Ovary (tissue), 7 donors: ENCODE measurements at regions not wholly inside any gene's neighbourhood (a gene's known extent, or its start where the extent isn't known, plus 50 kb on each side); places are given as distances from the start of the nearest gene placed in this dataset.

Experiments used
- DNase-seq, 5 donors: peaks; one replicate each; pipeline ENCODE4 v3.0.0-alpha.2; 2019 to 2020
- H3K27ac ChIP-seq, 2 donors: fragments of 200-600 bp; one replicate each; pipeline versions ENCODE4 v1.5.1 to v1.8.0; 2019 to 2022
- H3K27me3 ChIP-seq: fragments of 200-600 bp; one replicate; pipeline ENCODE4 v1.8.0; 2022
- H3K36me3 ChIP-seq: fragments of 200-600 bp; sonication (generic); one replicate; pipeline ENCODE4 v1.5.1; 2019
- H3K4me1 ChIP-seq: one replicate; pipeline ENCODE4 v1.8.1; 2013; ENCODE audit warnings: mild to moderate bottlenecking, moderate library complexity; ENCODE audit not compliant: insufficient read depth
- H3K4me3 ChIP-seq: fragments of 200-600 bp; sonication (generic); one replicate; pipeline ENCODE4 v1.5.1; 2017
- H3K9me3 ChIP-seq, 2 donors: fragments of 200-600 bp in 1 of 2; sonication (generic) in 1 of 2; one replicate each; pipeline versions ENCODE4 v1.5.1 to v1.8.1; 2013 to 2019; ENCODE audit warnings: mild to moderate bottlenecking in 1 of 2, moderate library complexity in 1 of 2
- EP300 ChIP-seq: sonication (generic); formaldehyde crosslinking; IDR thresholded peaks from one replicate; pipeline ENCODE4 v1.6.1; 2017; ENCODE audit warnings: antibody characterized with exemption
- POLR2A ChIP-seq: fragments of 450-650 bp; IDR thresholded peaks from one replicate; pipeline ENCODE4 v1.6.1; 2017; ENCODE audit warnings: antibody characterized with exemption, mild to moderate bottlenecking, moderate library complexity
- WGBS, 3 donors: extraction: QIAGEN DNeasy Blood & Tissue Kit in 1 of 3; methylation state at CpG; one replicate each; pipeline versions ENCODE4 v1.1.5 to v1.1.7; 2013 to 2017; 5-methylcytosine and 5-hydroxymethylcytosine counted together
- intact Hi-C, 4 donors: fragments of 100-400 bp; cut with DNase I; formaldehyde crosslinking; loops; one replicate each; pipeline versions ENCODE4 v1.11.0 to v1.15.1; 2022 to 2023
- TF ChIP-seq, protein P1 (sequence below), 3 donors: fragments of 450-650 bp in 2 of 3; fragments of 200-600 bp in 1 of 3; IDR thresholded peaks; one replicate each; pipeline versions ENCODE4 v1.5.1 to v1.8.0; 2016 to 2022; ENCODE audit warnings: antibody characterized with exemption in 3 of 3, mild to moderate bottlenecking in 1 of 3
- donor health status: DM: no; HTN: no; CAD: no; lungs with moderate emphysema.
- donor health status: DM: no; HTN: no; CAD: no.
- donor health status: Bipolar disorder and iron deficiency.
- donor health status: DM: no; HTN: no; CAD: no.
- donor health status: DM: yes; HTN: yes; CAD: no.

DNA sequence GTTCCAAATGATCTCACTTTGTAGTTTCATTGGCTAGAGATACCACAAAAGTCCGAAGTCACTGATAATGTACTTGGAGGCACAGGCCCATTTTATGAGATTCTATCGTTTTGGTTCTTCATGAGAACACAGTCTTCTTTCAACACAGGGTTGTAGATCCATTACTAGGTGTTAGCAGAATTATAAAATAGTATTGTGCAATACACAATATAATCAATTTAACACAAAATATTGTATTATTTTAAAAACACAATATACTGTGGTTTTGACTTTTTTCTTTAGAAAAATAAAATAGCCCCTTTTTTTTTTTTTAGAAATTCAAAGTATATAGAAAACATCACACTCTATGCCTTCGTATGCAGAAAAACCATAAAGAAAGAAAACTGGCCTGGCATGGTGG lies 138.6 kb upstream of the TSC22D2 start:
- Histone ChIP-seq H3K9me3 (no peaks in the 10 kb centered on the region), H3K27me3 (no peaks in the 10 kb centered on the region), H3K4me1 (no peaks in the 10 kb centered on the region), H3K36me3 (no peaks in the 10 kb centered on the region), H3K27ac (no peak overlapping the region), H3K4me3 (no peak overlapping the region)
- WGBS, 3 donors = 53 to 64% (median 59%) methylated on average over 3 of the region's 3 CpGs
- TF ChIP-seq, protein P1, sequence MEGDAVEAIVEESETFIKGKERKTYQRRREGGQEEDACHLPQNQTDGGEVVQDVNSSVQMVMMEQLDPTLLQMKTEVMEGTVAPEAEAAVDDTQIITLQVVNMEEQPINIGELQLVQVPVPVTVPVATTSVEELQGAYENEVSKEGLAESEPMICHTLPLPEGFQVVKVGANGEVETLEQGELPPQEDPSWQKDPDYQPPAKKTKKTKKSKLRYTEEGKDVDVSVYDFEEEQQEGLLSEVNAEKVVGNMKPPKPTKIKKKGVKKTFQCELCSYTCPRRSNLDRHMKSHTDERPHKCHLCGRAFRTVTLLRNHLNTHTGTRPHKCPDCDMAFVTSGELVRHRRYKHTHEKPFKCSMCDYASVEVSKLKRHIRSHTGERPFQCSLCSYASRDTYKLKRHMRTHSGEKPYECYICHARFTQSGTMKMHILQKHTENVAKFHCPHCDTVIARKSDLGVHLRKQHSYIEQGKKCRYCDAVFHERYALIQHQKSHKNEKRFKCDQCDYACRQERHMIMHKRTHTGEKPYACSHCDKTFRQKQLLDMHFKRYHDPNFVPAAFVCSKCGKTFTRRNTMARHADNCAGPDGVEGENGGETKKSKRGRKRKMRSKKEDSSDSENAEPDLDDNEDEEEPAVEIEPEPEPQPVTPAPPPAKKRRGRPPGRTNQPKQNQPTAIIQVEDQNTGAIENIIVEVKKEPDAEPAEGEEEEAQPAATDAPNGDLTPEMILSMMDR (IDR thresholded peaks at IDR 0.05) = no peak
- TF ChIP-seq EP300 (no peak), POLR2A (no peak)
- no peak for DNase-seq
- intact Hi-C loops = loop anchor here in 1 of 4 donors (1.0 kb wide), 1 partner anchor 120 kb away; no protein-coding TSS in a partner anchor

- WGBS, 3 donors = 81 to 87% (median 84%) methylated on average over 6 of the region's 6 CpGs
- DNase-seq = no peak
- Histone ChIP-seq H3K36me3 (no peaks in the 10 kb centered on the region), H3K9me3 (no peaks in the 10 kb centered on the region), H3K4me3 (no peak overlapping the region), H3K27me3 (no peaks in the 10 kb centered on the region), H3K27ac (no peak overlapping the region), H3K4me1 (no peaks in the 10 kb centered on the region)
- intact Hi-C loops = loop anchor here in 1 of 4 donors (1.0 kb wide), 1 partner anchor 121 kb away; no protein-coding TSS in a partner anchor
- TF ChIP-seq EP300 = no peak
- TF ChIP-seq POLR2A = no peak
- TF ChIP-seq, protein P1 (IDR thresholded peaks at IDR 0.05) = no peak
Measured at GRCh38 chr3:150268426-150269391, 139.4 kb upstream of the TSC22D2 start.

- intact Hi-C loops = no loop called here
- 76 to 85% (median 82%) methylated on average over 2 of the region's 2 CpGs for WGBS, 3 donors
- no peaks in the 10 kb centered on the region for H3K4me1 ChIP-seq
- TF ChIP-seq POLR2A (no peak), EP300 (no peak)
- TF ChIP-seq, protein P1 (IDR thresholded peaks at IDR 0.05) = no peak
- H3K9me3 ChIP-seq = no peaks in the 10 kb centered on the region
- no peak for DNase-seq
- H3K36me3 ChIP-seq = no peaks in the 10 kb centered on the region
- H3K4me3 ChIP-seq = no peak overlapping the region
- H3K27me3 ChIP-seq = no peaks in the 10 kb centered on the region
- no peak overlapping the region for H3K27ac ChIP-seq
Measured at GRCh38 chr3:150267288-150267687, 140.8 kb upstream of the TSC22D2 start.

GRCh38 chr3:150265305-150265704 lies 142.8 kb upstream of the TSC22D2 start:
- TF ChIP-seq, protein P1 (IDR thresholded peaks at IDR 0.05) = no peak
- no peak for TF ChIP-seq EP300
- TF ChIP-seq POLR2A = no peak
- WGBS, 3 donors = 32 to 34% (median 33%) methylated on average over 2 of the region's 2 CpGs
- Histone ChIP-seq H3K9me3 (no peaks in the 10 kb centered on the region), H3K4me1 (no peaks in the 10 kb centered on the region), H3K36me3 (no peaks in the 10 kb centered on the region), H3K27me3 (no peaks in the 10 kb centered on the region), H3K27ac (no peak overlapping the region), H3K4me3 (no peak overlapping the region)
- no peak for DNase-seq
- intact Hi-C loops = no loop called here
